Astrocyte of the spinal cord (primary cell): ENCODE measurements at regions not wholly inside any gene's neighbourhood (a gene's known extent, or its start where the extent isn't known, plus 50 kb on each side); places are given as distances from the start of the nearest gene placed in this dataset.
"Not testable (repeated sequence)": the region's sequence is repeated elsewhere in the genome, so short reads cannot be mapped to it uniquely, and the experiment has no call there.

Experiments used
- DNase-seq: peaks from one replicate; pipeline ENCODE4 v3.0.0; 2011; ENCODE audit warnings: low read depth, low spot score
- H3K4me3 ChIP-seq: 2 replicates; pipeline ENCODE4 v1.5.1; 2011; ENCODE audit warnings: low read depth, mild to moderate bottlenecking, low read length, moderate library complexity
- in situ Hi-C: cut with HindIII; loops from 2 replicates; pipeline ENCODE4 v1.10.0; 2017; ENCODE audit warnings: low sequenced_read_pairs
- TF ChIP-seq, protein P1 (sequence below): IDR thresholded peaks from 2 replicates; pipeline ENCODE4 v1.5.1; 2012; ENCODE audit warnings: low read depth, mild to moderate bottlenecking, low read length, inconsistent platforms

DNA sequence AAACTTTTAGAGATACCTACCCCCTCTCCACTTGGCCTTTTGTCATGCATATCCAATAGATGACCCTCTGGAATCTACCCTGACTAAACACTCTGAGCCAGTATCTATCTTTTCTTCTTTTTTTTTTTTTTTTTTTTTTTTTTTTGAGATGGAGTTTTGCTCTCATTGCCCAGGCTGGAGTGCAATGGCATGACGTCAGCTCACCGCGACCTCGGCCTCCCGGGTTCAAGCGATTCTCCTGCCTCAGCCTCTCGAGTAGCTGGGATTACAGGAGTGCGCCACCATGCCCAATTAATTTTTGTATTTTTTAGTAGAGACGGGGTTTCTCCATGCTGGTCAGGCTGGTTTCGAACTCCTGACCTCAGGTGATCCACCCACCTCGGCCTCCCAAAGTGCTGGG, 50.8 kb upstream of the GRIN2B start:
- H3K4me3 ChIP-seq, DNase-seq, in situ Hi-C loops: not testable (repeated sequence)

DNA sequence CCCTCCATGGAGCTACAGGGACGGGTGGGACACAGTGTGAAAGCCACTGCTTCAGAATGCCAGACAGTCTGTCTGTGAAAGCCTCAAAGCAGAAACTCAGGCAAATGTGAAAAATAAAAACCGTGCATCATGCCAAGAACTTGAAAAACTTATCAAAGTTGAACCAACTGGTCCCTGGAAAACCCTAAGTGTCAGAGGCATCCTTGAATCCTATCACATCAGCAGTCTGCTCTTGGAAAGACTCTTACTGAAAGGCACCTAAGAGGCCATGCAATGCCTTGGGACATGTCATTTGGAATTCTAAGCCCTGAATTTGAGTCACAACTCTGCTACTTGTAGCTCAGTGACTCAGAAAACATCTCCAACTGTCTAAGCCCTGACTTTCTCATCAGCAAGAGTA, 62.4 kb upstream of the GRIN2B start:
- no peak for DNase-seq
- H3K4me3 ChIP-seq, result no peak overlapping the region
- in situ Hi-C loops, result no loop called here
- TF ChIP-seq, protein P1, sequence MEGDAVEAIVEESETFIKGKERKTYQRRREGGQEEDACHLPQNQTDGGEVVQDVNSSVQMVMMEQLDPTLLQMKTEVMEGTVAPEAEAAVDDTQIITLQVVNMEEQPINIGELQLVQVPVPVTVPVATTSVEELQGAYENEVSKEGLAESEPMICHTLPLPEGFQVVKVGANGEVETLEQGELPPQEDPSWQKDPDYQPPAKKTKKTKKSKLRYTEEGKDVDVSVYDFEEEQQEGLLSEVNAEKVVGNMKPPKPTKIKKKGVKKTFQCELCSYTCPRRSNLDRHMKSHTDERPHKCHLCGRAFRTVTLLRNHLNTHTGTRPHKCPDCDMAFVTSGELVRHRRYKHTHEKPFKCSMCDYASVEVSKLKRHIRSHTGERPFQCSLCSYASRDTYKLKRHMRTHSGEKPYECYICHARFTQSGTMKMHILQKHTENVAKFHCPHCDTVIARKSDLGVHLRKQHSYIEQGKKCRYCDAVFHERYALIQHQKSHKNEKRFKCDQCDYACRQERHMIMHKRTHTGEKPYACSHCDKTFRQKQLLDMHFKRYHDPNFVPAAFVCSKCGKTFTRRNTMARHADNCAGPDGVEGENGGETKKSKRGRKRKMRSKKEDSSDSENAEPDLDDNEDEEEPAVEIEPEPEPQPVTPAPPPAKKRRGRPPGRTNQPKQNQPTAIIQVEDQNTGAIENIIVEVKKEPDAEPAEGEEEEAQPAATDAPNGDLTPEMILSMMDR, result no peak

- in situ Hi-C loops, result no loop called here
- TF ChIP-seq, protein P1, result no peak
- no peak for DNase-seq
- H3K4me3 ChIP-seq, result no peak overlapping the region
Measured at GRCh38 chr12:14048941-14049545, 67.6 kb upstream of the GRIN2B start.

DNA sequence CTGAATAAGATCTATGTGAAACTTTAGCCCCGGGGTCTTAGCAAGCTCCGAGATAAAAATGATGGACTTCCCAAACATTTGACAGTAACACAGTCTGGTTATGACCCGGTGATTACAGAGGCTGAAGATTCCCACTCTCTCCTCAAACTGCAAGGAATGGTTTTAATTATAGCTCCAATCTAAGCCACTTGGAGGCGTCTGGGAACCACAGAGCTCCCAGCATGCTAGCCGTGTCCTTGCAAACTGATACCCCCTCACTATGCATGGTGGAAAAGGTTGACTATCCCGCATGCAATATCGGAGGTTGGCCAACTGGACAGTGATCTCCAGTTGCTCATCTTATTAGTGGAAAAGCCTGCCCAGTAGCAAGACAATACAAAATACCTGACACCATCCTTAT, 76.5 kb upstream of the GRIN2B start:
- in situ Hi-C loops, result no loop called here
- no peak overlapping the region for H3K4me3 ChIP-seq
- TF ChIP-seq, protein P1, result no peak
- no peak for DNase-seq

DNA sequence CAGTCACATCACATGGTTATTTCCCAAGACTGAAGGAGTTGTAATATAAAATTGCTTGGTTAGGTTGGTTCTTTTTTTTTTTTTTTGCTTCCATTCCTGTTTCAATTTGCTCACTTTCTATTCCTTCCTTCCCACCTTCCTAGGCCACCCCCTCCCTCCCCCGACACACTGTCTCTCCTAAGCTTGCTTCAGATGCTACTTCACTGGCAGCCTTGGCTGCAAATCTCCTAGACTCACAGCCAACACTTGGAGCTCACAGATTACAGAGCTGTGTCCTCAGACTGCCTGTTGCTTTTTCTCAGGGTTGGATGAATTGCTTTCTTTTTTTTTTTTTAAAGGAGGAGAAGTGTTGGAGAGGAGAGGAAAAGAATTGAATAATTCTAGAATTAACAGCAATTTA, 77.3 kb upstream of the GRIN2B start:
- in situ Hi-C loops, result no loop called here
- TF ChIP-seq, protein P1, result no peak
- H3K4me3 ChIP-seq, result no peak overlapping the region
- no peak for DNase-seq

- TF ChIP-seq, protein P1, result no peak
- no peak for DNase-seq
- in situ Hi-C loops, result no loop called here
- no peak overlapping the region for H3K4me3 ChIP-seq
Measured at GRCh38 chr12:14059548-14059947, 78.1 kb upstream of the GRIN2B start.

DNA sequence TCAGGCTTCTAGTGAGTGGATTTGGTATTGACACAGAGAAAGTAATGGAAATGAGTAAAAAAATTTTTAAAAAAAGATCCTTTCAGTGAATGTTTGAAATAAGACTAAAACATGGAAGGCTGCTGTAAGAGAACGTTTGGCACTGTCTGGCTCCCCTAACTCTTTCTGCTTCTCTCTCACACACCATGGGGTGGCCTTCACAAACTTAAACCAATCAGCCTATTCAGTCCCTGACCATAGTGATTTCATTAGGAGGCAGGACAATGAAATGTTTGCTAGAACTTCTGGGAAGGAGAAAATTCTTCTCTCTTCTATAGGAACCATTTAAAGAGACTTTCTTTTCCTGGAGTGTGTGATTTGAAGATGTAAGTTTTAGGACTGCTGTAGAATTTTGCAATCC, 84.2 kb upstream of the GRIN2B start:
- TF ChIP-seq, protein P1, result no peak
- DNase-seq, result no peak
- in situ Hi-C loops, result no loop called here
- H3K4me3 ChIP-seq, result no peak overlapping the region
